ENCODE measurements at regions not wholly inside any gene's neighbourhood (a gene's known extent, or its start where the extent isn't known, plus 50 kb on each side); places are given as distances from the start of the nearest gene placed in this dataset.
"Not testable (repeated sequence)": the region's sequence is repeated elsewhere in the genome, so short reads cannot be mapped to it uniquely, and the experiment has no call there.

DNA sequence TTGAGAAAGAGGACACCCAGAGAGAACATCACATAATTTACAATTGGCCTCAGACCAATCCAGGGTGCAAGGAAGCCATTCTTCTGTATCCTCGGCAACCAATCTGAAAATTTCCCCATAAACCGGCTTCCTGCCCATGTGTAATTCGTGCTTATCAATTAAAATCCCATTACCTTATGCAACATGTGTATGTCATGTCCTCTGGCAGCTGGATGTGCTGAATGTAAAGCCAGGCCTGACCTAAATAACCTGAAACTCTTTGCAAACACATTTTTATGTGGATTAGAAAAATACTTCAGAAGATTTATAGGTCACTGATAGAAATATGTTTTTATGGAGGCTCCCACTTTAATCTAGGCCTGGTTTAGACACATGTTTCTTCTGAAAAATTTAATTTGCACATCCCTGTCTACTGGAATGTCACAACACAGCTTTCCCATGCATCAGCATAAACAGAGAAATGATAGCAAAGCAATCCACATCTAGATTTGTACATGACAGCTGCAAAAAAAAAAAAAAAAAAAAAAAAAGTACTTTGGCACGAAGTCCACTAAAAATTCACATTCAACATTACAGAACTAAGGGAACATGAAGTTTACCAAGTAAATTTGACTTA lies 69.4 kb upstream of the SAMSN1 start:
- no peak for DNase-seq (ENCODE audit: low read depth)

DNA sequence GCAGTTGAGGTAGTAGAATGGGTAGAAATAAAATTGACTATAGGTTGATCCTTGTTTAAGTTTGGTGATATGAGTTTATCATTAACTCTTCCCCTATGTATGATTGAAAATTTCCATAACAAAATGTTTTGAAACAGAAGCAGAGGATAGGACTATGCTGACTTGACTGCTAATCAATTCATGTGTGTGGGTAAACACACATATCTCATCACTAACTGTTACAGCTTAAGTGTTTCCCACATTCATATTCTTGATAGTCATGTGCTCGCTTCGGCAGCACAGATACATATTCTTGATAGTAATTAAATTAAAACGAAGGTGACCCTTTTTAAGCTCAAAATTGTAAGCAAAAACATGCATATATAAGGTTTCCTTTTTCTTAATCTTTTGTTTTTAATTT lies 68.2 kb upstream of the SAMSN1 start:
- no peak for DNase-seq (ENCODE audit: low read depth)

DNA sequence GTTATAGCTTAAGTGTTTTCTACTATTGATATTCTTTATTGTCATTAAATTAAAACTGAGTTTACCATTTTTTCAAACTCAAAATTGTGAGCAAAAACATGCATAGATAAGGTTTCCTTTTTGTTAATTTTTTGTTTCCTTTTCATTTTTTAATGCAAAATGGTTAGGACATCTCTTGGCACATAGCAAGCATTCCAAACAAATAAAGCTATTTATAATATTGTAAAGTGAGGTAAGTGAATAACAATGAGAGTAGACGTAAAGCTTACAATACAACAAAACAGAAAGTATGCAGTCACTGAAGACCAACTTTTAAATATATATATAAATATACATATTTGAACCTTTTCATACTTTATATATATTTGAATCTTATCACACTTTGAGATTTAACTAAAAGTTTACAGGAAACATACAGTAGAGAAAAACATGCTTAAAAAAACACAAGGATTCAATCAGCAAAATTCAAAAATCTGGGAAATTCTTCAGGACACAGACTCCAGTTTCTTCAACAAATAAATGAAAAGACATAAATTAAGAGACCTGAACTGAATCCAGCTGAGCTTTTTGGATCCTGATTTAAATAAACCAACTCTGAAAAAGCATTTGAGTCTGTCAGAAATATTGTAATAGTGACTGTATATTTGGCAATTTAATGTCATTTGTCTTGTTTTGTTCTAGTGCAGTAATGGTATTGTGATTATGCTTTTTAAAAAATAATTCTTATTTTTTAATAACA lies 67.5 kb upstream of the SAMSN1 start:
- DNase-seq (ENCODE audit: low read depth), result no peak

DNA sequence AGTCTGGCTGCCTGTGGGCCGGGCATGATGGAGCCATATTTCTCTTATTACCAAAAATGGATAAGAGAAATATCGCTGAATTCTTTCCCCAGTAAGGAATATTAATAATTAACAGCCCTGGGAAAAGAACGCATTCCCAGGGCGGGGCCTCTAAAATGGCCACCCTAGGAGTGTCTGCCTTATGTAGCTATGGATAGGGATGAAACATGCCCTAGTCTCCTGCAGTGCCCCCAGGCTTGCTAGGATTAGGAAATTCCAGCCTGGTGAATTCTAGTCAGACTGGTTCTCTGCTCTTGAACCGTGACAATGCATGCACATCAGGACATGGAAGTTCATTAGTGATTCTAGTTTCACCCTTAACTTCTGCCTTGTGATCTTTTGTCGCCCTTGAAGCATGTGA lies 64.0 kb upstream of the SAMSN1 start:
- not testable (repeated sequence) for DNase-seq (ENCODE audit: low read depth)

DNA sequence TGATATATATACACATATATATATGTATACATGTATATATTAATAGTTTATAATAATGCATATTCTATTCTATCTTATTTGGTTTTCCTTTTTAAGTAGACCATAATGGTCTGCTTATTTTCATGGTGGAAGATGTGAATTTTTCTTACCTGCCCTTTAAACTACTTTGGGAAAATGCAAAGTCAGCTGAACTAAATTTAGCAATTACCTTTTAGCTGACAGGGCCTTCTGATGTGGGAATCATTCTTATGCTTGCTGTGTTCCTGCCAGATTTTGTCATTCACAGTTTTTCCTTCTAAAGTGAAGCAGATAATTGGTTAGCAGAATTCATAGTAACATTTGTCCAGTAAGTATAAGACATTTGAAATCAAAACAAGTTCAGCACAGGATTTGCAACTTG lies 63.2 kb upstream of the SAMSN1 start:
- no peak for DNase-seq (ENCODE audit: low read depth)

DNA sequence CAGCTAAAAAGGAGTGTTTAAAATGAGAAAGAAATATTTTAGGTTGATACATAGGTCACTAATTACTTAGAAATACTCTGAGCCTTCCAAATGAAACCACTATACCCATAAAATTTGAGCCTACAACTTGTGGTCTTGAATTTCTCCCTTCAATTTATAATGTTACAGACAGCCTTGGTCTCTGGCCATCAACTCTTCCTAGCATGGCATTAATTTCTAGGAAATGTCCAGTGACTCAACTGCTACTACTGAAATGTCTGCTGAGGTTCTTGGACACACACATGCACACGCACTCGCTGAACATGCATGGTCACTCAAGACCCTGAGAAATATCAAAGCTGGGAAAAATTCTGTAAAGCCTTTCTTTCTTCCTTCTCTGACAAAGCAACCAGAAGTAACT lies 61.1 kb upstream of the SAMSN1 start:
- DNase-seq (ENCODE audit: low read depth), result no peak

DNA sequence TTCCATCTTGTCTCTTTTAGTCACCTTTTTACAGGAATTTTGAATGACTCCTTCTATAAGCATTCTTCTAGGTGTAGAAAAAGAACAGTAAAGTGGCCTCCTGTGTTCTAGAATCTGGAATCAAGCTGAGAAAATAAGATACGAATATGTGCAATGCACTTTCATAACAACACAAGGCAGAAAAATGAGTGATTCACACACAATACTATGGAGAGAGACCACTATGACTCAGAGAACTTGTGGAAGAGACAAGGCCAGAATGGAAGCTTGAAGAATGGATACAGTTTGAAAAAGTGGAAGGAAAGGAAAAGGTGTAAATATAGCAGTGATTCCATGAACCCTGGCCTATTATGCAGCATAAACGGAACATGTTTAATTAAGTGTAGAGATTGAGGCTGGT lies 57.1 kb upstream of the SAMSN1 start:
- DNase-seq (ENCODE audit: low read depth), result peak; percentile 68

DNA sequence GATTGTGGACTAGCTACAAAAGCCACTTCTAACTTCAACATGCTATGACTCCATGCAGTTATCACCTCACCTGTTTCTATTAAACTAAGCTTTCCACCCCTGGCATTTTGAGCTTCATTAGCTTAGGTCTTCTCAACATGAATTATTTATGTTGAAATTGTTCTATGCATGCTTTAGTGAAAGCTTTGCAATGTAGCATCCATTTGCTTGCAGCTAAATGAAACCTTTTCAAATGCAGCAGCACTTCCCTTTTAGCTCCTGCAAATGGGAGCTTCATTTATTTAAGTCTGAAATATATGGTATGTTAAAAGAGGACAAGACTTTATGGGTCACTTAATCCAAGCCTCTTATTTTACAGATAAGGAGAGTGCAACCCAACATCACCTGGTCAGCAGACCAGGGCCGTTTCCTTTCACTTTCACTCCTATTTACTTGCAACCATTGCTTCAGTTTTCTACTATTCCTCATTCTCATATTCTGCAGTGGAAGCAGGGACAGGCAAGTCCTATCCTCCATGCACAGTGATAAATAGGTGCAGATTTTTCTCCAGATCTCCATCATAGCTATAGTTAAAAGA lies 56.4 kb upstream of the SAMSN1 start:
- no peak for DNase-seq (ENCODE audit: low read depth)

DNA sequence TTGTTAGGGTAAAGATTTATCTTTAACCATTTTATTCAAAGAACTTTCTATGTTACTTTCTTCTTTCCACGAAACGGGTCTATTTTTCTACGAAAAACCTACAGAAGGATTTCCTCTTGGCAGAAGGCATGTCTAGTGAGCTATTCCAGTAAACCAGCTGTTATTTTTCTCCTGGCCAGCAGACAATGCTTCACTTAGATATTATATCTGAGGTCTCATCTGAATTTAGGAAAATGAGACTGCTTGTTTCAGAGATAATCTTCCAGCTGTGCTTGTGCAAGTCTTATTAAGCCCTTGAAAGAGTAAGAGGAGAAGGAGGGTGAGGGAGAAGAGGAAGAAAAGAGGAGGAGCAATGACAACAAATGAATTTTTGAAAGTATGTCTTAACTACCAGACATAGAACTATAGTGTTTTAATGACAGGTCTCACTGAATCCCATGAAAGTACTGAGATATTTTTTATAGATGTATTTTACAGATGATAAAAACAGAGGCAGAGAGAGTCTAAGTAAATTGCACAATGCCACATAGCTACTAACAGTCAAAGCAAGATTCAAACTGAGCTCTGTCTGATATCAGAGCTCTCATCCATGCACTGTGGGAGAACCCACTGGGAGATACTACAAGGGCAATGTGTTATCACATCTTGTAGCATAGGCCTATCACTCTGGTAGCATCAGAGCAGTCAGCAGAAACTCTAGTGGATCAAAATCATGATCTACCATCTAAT lies 54.6 kb upstream of the SAMSN1 start:
- DNase-seq (ENCODE audit: low read depth), result no peak

DNA sequence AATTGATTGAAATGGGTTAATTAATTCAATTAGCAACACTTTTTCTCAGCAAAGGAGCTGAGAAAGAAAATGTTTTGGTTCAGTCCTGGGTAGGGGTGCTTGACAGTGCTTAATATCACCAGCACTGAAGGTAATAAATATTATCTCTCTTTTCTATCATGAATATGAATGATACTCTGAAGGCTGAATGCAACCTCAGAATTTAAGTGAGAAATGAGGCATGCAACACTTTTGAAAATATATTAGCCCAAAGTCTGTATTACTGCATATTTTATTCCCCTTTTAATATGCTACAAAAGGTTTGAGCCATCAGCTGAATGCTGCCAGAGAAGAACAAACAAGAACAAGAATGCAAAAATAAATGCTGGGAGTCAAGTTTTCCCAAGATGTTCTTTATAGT lies 52.0 kb upstream of the SAMSN1 start:
- no peak for DNase-seq (ENCODE audit: low read depth)

Measured in HT1080 (cell line).